ENCODE measurements at regions not wholly inside any gene's neighbourhood (a gene's known extent, or its start where the extent isn't known, plus 50 kb on each side); places are given as distances from the start of the nearest gene placed in this dataset.

DNA sequence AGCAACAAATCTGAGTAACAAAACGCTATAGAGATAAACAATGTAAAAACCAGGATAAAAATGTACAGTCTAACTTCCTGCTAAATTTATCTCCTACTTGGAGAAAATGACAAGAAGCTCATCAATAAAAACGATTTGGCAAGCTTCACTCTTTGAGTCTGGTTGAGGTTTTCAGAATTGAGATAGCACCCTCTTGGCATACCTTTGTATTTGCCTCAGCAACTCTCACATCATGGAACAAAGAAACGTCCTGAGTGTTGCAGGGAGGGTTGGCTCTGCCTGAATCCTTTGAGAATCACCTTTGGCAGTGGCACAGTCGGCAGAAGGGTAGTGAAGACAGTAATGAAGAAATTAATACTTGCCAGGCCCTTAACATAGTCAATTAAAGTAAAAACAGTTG lies 430.6 kb downstream of the GRB14 start:
- Histone ChIP-seq H3K36me3 (replicated peaks) (no peaks in the 10 kb centered on the region), H3K27me3 (ENCODE audit: low read depth) (no peaks in the 10 kb centered on the region; the same call in 1 of the 2 replicates), H3K4me3 (no peak overlapping the region), H3K4me1 (no peaks in the 10 kb centered on the region), H3K9me3 (peaks cover 2% of the 10 kb centered on the region; the same call in 1 of the 2 replicates)
- in situ Hi-C loops (cut with MboI; ENCODE audit: low sequenced_read_pairs) = no loop called here
- DNase-seq (ENCODE audit: low spot score in 2 of 2) = no peak

- DNase-seq (ENCODE audit: low spot score in 2 of 2) = no peak
- no peaks in the 10 kb centered on the region for H3K36me3 ChIP-seq (replicated peaks)
- H3K27me3 ChIP-seq (ENCODE audit: low read depth) = no peaks in the 10 kb centered on the region; the same call in 1 of the 2 replicates
- peaks cover 2% of the 10 kb centered on the region; the same call in 1 of the 2 replicates for H3K9me3 ChIP-seq
- H3K4me3 ChIP-seq = no peak overlapping the region
- no peaks in the 10 kb centered on the region for H3K4me1 ChIP-seq
- in situ Hi-C loops (cut with MboI; ENCODE audit: low sequenced_read_pairs) = no loop called here
These were observed 431.4 kb downstream of the GRB14 start for GRCh38 chr2:164189851-164190250.

DNA sequence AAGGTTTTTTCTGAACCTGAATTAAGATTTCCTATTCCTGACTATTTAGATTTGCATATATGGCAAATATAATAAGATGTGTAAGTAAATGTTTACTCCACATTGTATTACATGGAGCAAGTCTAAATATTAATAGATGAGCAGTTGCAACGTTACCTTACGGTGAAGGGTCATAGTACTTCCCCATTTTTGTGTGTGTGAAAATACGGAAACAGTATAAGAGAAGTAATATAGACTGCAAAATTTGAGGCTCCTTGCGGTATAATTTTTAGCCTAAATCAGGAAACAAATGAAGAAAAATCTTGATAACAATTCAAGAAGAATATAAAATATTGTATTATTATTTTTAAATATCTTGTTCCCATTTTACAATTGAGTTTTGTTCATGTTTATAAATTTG lies 434.2 kb downstream of the GRB14 start:
- H3K36me3 ChIP-seq (replicated peaks) = no peaks in the 10 kb centered on the region
- H3K9me3 ChIP-seq = peaks cover 2% of the 10 kb centered on the region; the same call in 1 of the 2 replicates
- no peaks in the 10 kb centered on the region; the same call in none of the 2 replicates for H3K27me3 ChIP-seq (ENCODE audit: low read depth)
- H3K4me1 ChIP-seq = no peaks in the 10 kb centered on the region
- H3K4me3 ChIP-seq = no peak overlapping the region
- DNase-seq (ENCODE audit: low spot score in 2 of 2) = no peak
- in situ Hi-C loops (cut with MboI; ENCODE audit: low sequenced_read_pairs) = no loop called here

GRCh38 chr2:164186591-164186990 lies 434.7 kb downstream of the GRB14 start:
- Histone ChIP-seq H3K9me3 (peaks cover 2% of the 10 kb centered on the region; the same call in 1 of the 2 replicates), H3K36me3 (replicated peaks) (no peaks in the 10 kb centered on the region), H3K27me3 (ENCODE audit: low read depth) (no peaks in the 10 kb centered on the region; the same call in none of the 2 replicates), H3K4me3 (no peak overlapping the region), H3K4me1 (no peaks in the 10 kb centered on the region)
- in situ Hi-C loops (cut with MboI; ENCODE audit: low sequenced_read_pairs) = no loop called here
- no peak for DNase-seq (ENCODE audit: low spot score in 2 of 2)

GRCh38 chr2:164182116-164182627 lies 439.1 kb downstream of the GRB14 start:
- in situ Hi-C loops (cut with MboI; ENCODE audit: low sequenced_read_pairs) = no loop called here
- Histone ChIP-seq H3K9me3 (no peaks in the 10 kb centered on the region), H3K4me1 (no peaks in the 10 kb centered on the region), H3K4me3 (no peak overlapping the region), H3K27me3 (ENCODE audit: low read depth) (no peaks in the 10 kb centered on the region; the same call in 1 of the 2 replicates), H3K36me3 (replicated peaks) (no peaks in the 10 kb centered on the region)
- DNase-seq (ENCODE audit: low spot score in 2 of 2) = no peak

DNA sequence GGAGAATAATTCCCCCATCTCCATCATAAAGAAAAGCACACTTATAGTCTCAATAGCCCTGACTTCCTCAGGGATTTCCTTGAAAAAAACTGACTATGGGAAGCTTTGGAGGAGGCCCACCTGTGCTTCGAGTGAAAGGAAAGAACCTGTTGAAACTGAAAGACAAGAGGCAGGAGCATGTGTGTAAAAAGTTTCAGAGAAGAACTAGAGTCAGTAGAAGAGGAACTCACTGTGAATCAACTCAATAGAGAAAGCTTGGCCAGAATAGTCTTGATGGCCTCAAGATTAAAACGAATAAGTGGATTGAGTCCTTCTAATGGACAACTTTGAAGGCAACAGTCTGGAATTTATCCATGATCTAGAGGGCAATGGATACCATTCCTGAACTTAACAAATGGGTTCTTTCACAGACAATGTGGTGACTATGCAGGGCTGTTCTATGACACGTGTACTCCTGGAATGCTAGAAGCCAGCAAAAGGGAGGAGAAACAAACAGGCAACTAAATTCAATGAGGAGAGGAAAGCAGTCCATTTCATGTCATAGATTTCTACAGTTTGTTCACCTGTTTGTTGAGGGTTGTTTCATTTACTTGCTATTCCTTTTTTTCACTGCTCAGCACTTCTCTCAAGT lies 442.3 kb downstream of the GRB14 start:
- no peak for DNase-seq (ENCODE audit: low spot score in 2 of 2)
- no peaks in the 10 kb centered on the region; the same call in 1 of the 2 replicates for H3K27me3 ChIP-seq (ENCODE audit: low read depth)
- in situ Hi-C loops (cut with MboI; ENCODE audit: low sequenced_read_pairs) = no loop called here
- H3K4me1 ChIP-seq = no peaks in the 10 kb centered on the region
- no peak overlapping the region for H3K4me3 ChIP-seq
- no peaks in the 10 kb centered on the region for H3K9me3 ChIP-seq
- no peaks in the 10 kb centered on the region for H3K36me3 ChIP-seq (replicated peaks)

DNA sequence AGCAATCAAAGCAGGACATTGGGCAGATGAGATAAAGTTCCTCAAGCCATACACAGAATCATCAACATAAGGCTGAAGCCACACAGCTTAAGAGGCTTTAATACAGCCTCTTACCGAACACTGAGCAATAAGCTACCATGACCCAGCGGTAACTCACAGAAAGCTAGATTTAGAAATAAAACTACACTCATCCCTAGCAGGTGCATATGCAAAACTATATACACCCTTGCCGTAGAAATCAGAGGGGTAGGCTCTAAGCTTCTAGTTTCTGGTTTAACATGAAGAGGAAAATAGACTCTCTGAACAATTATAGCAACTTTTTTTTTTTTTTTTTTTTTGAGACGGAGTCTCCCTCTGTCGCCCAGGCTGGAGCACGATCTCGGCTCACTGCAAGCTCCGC lies 428.8 kb upstream of the FIGN start:
- no peak for DNase-seq (ENCODE audit: low spot score in 2 of 2)
- Histone ChIP-seq H3K36me3 (replicated peaks) (no peaks in the 10 kb centered on the region), H3K9me3 (no peaks in the 10 kb centered on the region), H3K4me1 (no peaks in the 10 kb centered on the region), H3K27me3 (ENCODE audit: low read depth) (peaks cover 3% of the 10 kb centered on the region; the same call in 1 of the 2 replicates), H3K4me3 (no peak overlapping the region)
- in situ Hi-C loops (cut with MboI; ENCODE audit: low sequenced_read_pairs) = no loop called here

DNA sequence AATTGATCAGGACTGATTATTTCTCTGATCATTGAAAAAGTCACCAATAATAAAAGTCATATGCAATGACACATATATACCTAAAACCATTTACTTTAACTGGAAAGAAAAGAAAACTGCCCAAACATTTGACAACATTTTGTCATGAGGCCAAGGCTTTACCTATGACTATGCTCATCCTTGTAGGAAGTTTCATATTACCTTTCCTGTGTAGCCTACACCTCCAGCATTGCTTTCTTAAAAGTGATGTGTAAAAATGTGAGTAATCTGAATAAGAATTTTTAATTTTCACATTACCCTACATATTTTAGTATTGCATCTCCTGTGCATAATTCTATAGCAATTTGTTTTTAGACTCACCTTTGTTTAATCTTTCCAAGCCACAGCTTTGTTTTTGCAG lies 419.8 kb upstream of the FIGN start:
- Histone ChIP-seq H3K36me3 (replicated peaks) (no peaks in the 10 kb centered on the region), H3K4me1 (no peaks in the 10 kb centered on the region), H3K27me3 (ENCODE audit: low read depth) (peaks cover 4% of the 10 kb centered on the region), H3K4me3 (no peak overlapping the region), H3K9me3 (no peaks in the 10 kb centered on the region)
- in situ Hi-C loops (cut with MboI; ENCODE audit: low sequenced_read_pairs) = no loop called here
- no peak for DNase-seq (ENCODE audit: low spot score in 2 of 2)

- Histone ChIP-seq H3K36me3 (replicated peaks) (no peaks in the 10 kb centered on the region), H3K4me3 (no peak overlapping the region), H3K4me1 (no peaks in the 10 kb centered on the region), H3K9me3 (no peaks in the 10 kb centered on the region), H3K27me3 (ENCODE audit: low read depth) (peaks cover 4% of the 10 kb centered on the region)
- in situ Hi-C loops (cut with MboI; ENCODE audit: low sequenced_read_pairs) = no loop called here
- DNase-seq (ENCODE audit: low spot score in 2 of 2) = no peak
These were observed 415.7 kb upstream of the FIGN start for GRCh38 chr2:164151522-164151921.

DNA sequence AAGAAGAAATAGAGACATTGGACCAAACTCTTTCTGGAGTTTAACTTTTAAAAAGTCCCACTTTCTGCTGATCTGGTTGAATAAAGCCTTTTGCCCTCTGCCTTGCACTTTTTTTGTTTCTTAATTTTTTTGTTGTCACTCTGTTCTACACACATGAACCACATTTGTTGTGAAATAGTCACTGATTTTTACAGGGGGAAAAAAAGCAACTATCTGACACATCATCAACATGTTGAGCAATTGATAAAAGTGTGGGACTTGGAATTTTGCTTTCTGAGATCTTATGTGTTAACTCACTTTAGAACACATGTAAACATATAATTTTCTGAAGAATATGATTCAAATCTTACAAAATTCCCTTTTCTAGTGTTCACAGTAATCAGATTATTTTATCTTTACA lies 414.8 kb upstream of the FIGN start:
- Histone ChIP-seq H3K36me3 (replicated peaks) (no peaks in the 10 kb centered on the region), H3K9me3 (no peaks in the 10 kb centered on the region), H3K27me3 (ENCODE audit: low read depth) (peaks cover 4% of the 10 kb centered on the region), H3K4me3 (no peak overlapping the region), H3K4me1 (no peaks in the 10 kb centered on the region)
- in situ Hi-C loops (cut with MboI; ENCODE audit: low sequenced_read_pairs) = no loop called here
- DNase-seq (ENCODE audit: low spot score in 2 of 2) = no peak

- in situ Hi-C loops (cut with MboI; ENCODE audit: low sequenced_read_pairs) = no loop called here
- Histone ChIP-seq H3K27me3 (ENCODE audit: low read depth) (no peaks in the 10 kb centered on the region), H3K4me3 (no peak overlapping the region), H3K9me3 (no peaks in the 10 kb centered on the region), H3K4me1 (no peaks in the 10 kb centered on the region), H3K36me3 (replicated peaks) (no peaks in the 10 kb centered on the region)
- DNase-seq (ENCODE audit: low spot score in 2 of 2) = no peak
These were observed 410.6 kb upstream of the FIGN start for GRCh38 chr2:164146441-164146840.

GRCh38 chr2:164145093-164145987 lies 409.5 kb upstream of the FIGN start:
- in situ Hi-C loops (cut with MboI; ENCODE audit: low sequenced_read_pairs) = no loop called here
- Histone ChIP-seq H3K9me3 (no peaks in the 10 kb centered on the region), H3K36me3 (replicated peaks) (no peaks in the 10 kb centered on the region), H3K4me1 (no peaks in the 10 kb centered on the region), H3K27me3 (ENCODE audit: low read depth) (no peaks in the 10 kb centered on the region), H3K4me3 (no peak overlapping the region)
- DNase-seq (ENCODE audit: low spot score in 2 of 2) = no peak

DNA sequence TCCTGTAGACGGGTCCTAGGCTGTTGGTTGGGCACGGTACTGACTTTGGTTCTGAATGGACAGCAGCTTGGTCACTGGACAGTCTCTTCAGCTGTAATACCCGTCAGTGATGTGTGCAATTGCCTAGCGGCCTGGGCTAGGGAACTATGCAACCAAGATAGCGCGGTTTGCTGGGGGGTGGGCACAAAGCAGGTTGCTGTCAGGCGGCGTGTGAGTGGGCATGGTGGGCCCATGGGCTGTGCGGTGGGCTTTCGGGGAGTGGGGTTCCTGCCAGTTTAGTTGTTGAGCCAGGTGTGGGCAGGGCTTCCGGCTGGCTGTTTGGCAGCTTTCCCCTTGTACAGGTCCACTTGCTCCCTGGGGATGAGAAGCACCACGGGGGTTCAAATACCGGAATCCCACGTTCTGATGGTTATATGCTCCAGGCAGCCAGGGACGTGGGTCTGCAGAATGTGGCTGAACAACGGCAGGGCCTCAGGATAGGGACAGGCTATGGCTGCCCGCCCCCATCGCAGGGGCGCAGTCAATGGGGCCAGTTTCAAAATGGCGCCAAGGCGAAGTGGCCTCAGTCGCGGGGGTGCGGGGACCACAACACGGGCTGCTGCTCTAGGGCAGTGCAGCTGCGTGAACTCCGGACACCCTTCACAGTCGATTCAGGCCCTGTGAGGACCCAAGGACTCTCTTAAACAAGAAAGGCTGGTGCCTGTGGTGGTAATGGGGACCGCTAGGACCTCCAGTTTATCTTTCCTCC lies 407.5 kb upstream of the FIGN start:
- Histone ChIP-seq H3K27me3 (ENCODE audit: low read depth) (no peaks in the 10 kb centered on the region), H3K4me1 (no peaks in the 10 kb centered on the region), H3K36me3 (replicated peaks) (no peaks in the 10 kb centered on the region), H3K4me3 (no peak overlapping the region), H3K9me3 (no peaks in the 10 kb centered on the region)
- in situ Hi-C loops (cut with MboI; ENCODE audit: low sequenced_read_pairs) = no loop called here
- DNase-seq (ENCODE audit: low spot score in 2 of 2) = no peak
